Activated naive CD4-positive, alpha-beta T cell treated with anti-CD3 and anti-CD28 coated beads for 36 hours (primary cell): ENCODE measurements at regions not wholly inside any gene's neighbourhood (a gene's known extent, or its start where the extent isn't known, plus 50 kb on each side); places are given as distances from the start of the nearest gene placed in this dataset.

Experiments used
- CTCF ChIA-PET: fragments of 350-600 bp; sonication (Branson Sonifier 250); formaldehyde crosslinking; loops from one replicate; lab custom pipeline; 2021; ENCODE audit warnings: antibody characterized with exemption; lab: Charles Lee
- DNase-seq: peaks from one replicate; pipeline ENCODE4 v3.0.0-alpha.2; 2020
- H3K27ac Mint-ChIP-seq: one replicate; pipeline ENCODE4 v1.8.0; 2021; ENCODE audit warnings: mild to moderate bottlenecking, mixed read lengths
- H3K27me3 Mint-ChIP-seq: one replicate; pipeline ENCODE4 v1.8.0; 2021; ENCODE audit warnings: low read depth, mixed read lengths
- H3K36me3 Mint-ChIP-seq: one replicate; pipeline ENCODE4 v1.8.0; 2021; ENCODE audit warnings: low read depth, mixed read lengths
- H3K4me1 Mint-ChIP-seq: one replicate; pipeline ENCODE4 v1.8.0; 2021; ENCODE audit warnings: low read depth, mixed read lengths
- H3K4me3 Mint-ChIP-seq: one replicate; pipeline ENCODE4 v1.8.0; 2021; ENCODE audit warnings: mild to moderate bottlenecking, moderate library complexity, mixed read lengths
- H3K9me3 Mint-ChIP-seq: one replicate; pipeline ENCODE4 v1.8.0; 2021; ENCODE audit warnings: mixed read lengths
- intact Hi-C: fragments of 100-400 bp; cut with micrococcal nuclease; formaldehyde crosslinking; loops from one replicate; pipeline ENCODE4 v1.15.1; 2023

DNA sequence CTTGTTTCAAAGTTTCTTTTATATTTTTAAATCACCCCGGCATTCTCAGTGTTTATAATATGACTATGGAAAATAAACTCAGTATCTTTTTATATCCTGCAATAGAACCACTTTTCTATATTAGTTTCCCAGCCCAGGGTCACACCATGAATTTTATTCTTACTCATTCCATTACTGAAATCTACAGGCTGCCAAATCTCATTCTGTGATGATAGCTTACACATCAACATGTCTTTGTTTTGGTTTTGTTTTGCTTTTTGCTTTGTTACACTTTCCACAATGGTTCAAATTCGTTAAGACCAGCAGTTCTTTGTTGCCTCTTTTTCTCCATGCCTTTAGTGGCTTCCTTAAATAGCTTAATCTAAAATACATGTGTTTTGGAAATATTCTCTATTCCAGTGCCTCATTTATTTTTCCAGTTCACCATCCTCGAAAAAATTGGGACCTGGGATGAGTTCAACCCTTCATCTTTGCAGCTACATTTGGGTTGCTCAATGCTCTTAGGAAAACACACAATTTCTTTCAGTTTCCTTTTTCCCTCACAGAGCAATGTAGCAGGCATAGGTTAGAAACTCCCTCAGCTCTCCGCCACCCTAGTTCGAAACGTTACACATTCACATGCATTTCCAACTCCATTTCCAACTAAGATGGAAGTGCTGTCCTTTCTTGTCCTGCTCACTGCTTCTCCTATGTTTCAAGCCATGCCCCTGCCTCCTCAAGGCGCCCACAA, 1146.3 kb downstream of the MAT2B start:
- no peaks in the 10 kb centered on the region for H3K27me3 Mint-ChIP-seq
- intact Hi-C loops = no loop called here
- peaks cover 5% of the 10 kb centered on the region for H3K9me3 Mint-ChIP-seq
- no peak overlapping the region for H3K4me3 Mint-ChIP-seq
- no peak for DNase-seq
- no peaks in the 10 kb centered on the region for H3K36me3 Mint-ChIP-seq
- H3K27ac Mint-ChIP-seq = no peak overlapping the region
- H3K4me1 Mint-ChIP-seq = no peaks in the 10 kb centered on the region
- CTCF ChIA-PET = no interaction called here

DNA sequence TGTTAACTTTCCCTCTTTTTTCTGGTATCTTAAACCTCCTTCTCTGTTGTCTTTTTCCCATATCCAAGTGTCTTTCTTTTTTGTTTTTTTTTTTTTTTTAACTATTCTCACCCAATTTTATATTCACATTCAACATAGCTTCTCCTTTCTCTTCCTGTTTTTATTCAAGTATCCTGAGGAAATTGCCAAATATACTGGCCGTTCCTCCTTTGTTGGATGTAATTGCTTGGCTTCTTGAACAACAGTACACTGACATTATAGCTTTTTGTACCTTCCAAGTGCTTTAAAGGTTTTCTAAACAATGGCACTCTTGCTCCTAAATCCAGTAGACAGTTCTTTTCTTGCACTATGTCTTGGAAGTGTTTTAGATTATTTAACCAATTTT, 1146.8 kb downstream of the MAT2B start:
- Mint-ChIP-seq H3K9me3 (peaks cover 5% of the 10 kb centered on the region), H3K27ac (no peak overlapping the region), H3K27me3 (no peaks in the 10 kb centered on the region), H3K36me3 (no peaks in the 10 kb centered on the region), H3K4me1 (no peaks in the 10 kb centered on the region), H3K4me3 (no peak overlapping the region)
- DNase-seq = no peak
- CTCF ChIA-PET = no interaction called here
- intact Hi-C loops = no loop called here

DNA sequence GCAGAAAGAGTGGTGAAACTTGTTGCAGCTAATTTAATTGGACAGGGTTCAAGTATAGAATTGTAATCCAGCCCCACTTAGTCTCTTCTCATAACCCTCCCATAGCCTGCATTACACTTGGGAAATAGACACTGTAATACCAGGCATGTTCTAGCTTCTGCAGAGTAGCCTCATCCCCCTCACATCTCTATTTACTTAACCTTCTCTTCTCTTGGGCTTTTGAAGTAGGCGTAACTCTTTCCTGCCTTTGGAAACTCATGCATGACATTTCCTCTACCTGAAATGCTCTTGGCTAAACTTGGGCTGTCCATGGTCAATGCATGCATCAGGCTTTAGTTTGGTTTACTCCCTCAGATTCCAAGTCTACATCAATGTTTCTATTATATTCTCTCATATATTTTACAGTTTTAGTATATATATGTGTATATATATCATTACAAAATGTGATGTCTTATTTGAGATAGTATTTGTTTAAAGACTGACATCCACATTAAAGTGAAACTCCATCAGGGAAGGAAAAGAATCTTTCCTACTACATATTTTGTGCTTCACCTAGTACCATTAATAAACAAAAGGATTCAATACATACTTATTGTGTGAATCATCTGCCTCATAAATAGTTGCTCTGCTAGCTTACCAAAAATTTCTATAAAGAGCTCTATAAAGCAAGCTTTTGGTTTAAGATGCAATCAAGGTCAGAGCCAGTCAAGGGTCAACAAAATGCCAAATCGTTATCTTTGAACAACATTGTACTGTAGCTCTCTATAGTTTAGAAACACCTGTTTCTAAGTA, 1158.0 kb downstream of the MAT2B start:
- intact Hi-C loops = no loop called here
- no peak for DNase-seq
- no peak overlapping the region for H3K27ac Mint-ChIP-seq
- no peaks in the 10 kb centered on the region for H3K9me3 Mint-ChIP-seq
- CTCF ChIA-PET = no interaction called here
- H3K4me3 Mint-ChIP-seq = no peak overlapping the region
- H3K27me3 Mint-ChIP-seq = no peaks in the 10 kb centered on the region
- H3K4me1 Mint-ChIP-seq = no peaks in the 10 kb centered on the region
- H3K36me3 Mint-ChIP-seq = no peaks in the 10 kb centered on the region

DNA sequence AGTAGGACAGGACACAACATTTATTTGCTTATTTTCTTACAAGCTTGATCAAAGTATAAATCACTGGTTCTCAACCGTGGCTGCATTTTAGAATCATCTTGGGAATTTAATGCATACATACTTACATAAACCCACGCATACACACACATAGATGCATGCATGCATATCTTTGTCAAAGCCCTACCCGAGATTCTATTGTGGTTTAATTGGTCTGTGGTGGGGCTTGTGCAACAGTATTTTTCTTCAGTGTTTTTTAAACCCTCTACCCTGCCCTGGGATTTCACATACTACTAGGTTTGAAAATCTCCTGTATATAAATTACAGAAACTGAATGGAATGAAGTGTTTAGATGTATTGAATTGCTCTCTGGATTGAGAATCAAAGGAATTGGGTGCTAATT, 1166.2 kb downstream of the MAT2B start:
- intact Hi-C loops = loop anchor here (2.0 kb wide), 2 partner anchors 659 to 1105 kb away; no protein-coding TSS in a partner anchor
- DNase-seq = no peak
- H3K4me3 Mint-ChIP-seq = no peak overlapping the region
- no peak overlapping the region for H3K27ac Mint-ChIP-seq
- no peaks in the 10 kb centered on the region for H3K27me3 Mint-ChIP-seq
- no peaks in the 10 kb centered on the region for H3K4me1 Mint-ChIP-seq
- H3K9me3 Mint-ChIP-seq = no peaks in the 10 kb centered on the region
- H3K36me3 Mint-ChIP-seq = no peaks in the 10 kb centered on the region
- CTCF ChIA-PET = no interaction called here

DNA sequence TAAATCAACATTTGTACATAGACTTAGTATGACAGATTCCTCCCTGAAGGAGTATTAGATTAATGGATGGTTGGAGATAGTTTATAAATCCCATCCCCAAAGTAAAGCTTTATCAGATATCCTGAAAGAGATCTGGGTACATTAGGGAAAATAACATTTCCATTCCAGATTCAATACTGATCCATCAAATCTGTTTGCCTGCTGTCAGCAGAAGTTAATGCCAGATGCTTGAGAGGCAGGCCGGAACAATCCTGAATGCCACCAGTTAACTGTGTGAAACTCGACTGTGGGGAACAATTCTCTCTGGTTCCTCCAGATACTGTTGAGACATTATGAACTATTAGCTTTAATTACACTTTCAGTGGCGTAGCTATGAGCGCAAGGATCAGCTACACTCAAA, 1166.8 kb downstream of the MAT2B start:
- H3K9me3 Mint-ChIP-seq = no peaks in the 10 kb centered on the region
- CTCF ChIA-PET = no interaction called here
- DNase-seq = no peak
- no peak overlapping the region for H3K4me3 Mint-ChIP-seq
- no peaks in the 10 kb centered on the region for H3K27me3 Mint-ChIP-seq
- intact Hi-C loops = loop anchor here (2.0 kb wide), 2 partner anchors 659 to 1105 kb away; no protein-coding TSS in a partner anchor
- no peaks in the 10 kb centered on the region for H3K4me1 Mint-ChIP-seq
- no peaks in the 10 kb centered on the region for H3K36me3 Mint-ChIP-seq
- no peak overlapping the region for H3K27ac Mint-ChIP-seq

DNA sequence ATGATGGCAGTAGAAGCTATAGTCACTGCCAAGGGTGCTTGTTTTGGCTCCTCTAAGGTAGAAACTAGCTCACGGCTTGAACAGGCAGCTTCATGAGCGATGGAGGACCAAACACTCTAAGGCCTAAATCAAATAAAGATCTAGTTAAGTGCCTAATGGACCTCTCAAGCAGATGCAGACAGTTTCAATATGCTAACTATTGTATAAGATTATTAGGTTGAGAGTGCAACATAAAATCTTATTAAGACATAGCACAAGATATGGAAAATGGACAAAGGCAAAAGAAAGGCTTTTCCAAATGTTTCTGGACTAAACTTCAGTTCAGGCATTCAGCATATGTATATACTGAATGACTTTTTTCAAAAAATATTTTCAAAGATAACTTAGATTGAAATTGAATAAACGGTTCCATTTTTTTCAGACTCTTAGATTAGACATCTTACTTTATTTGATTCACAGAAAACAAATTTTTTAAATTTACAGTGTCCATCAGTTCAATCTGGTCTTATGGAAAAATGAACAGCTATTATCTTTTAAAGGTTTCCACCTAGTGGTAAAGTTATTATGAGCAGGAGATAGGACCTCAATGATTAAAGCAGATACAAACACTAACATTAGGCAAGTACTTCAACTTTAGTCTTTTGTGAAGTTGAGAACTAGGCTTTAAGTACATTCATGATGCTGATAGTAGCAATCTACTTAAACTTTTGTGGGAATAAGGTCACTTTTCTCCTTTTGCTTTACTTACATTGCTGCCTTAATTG, 1167.7 kb downstream of the MAT2B start:
- no peak for DNase-seq
- Mint-ChIP-seq H3K9me3 (no peaks in the 10 kb centered on the region), H3K36me3 (no peaks in the 10 kb centered on the region), H3K4me1 (no peaks in the 10 kb centered on the region), H3K27me3 (no peaks in the 10 kb centered on the region), H3K4me3 (no peak overlapping the region), H3K27ac (no peak overlapping the region)
- CTCF ChIA-PET = no interaction called here
- intact Hi-C loops = loop anchor here (2.0 kb wide), 2 partner anchors 660 to 1106 kb away; no protein-coding TSS in a partner anchor

DNA sequence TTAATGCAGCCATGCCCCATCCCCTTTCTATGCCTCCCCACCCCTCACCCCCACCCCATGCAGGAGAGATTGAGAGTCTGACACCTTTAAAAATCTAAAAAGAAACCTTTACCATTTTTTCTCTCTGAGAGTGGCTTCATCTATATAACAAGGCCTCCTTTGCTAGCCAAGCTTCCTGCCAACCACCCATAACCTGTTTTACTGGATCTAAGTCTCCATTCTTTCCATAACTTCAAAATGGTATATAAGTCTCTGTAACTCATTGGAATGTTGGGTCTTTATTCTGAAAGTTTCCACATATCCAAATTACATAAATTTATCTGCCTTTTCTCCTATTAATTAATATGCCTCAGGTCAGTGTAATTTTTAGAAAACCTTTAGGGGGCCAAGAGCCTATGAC, 1174.0 kb downstream of the MAT2B start:
- intact Hi-C loops = no loop called here
- CTCF ChIA-PET = no interaction called here
- no peaks in the 10 kb centered on the region for H3K4me1 Mint-ChIP-seq

DNA sequence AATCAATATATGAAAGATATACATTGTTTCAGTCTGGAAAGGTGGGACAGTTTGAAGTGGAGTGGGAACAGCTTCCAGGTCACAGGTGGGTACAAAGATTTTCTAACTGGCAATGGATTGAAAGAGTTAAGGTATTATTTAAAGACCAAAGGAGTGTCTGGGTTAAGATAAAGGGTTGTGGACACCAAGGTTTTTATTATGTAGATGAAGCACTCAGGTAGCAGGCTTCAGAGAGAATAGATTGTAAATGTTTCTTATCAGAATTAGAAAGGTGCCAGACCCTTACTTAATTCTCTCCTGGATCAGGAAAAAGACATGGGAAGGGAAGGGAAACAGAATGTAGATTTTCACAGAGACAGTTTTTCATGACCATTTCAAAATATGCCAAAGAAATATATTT, 1174.8 kb downstream of the MAT2B start:
- Mint-ChIP-seq H3K27me3 (no peaks in the 10 kb centered on the region), H3K27ac (no peak overlapping the region), H3K4me3 (no peak overlapping the region), H3K4me1 (no peaks in the 10 kb centered on the region), H3K36me3 (no peaks in the 10 kb centered on the region), H3K9me3 (peaks cover 2% of the 10 kb centered on the region)
- DNase-seq = no peak
- CTCF ChIA-PET = no interaction called here
- intact Hi-C loops = no loop called here

More for the DNA sequence above, 1174.0 kb downstream of the MAT2B start:
- Mint-ChIP-seq H3K9me3 (peaks cover 2% of the 10 kb centered on the region), H3K36me3 (no peaks in the 10 kb centered on the region), H3K27me3 (no peaks in the 10 kb centered on the region), H3K27ac (no peak overlapping the region), H3K4me3 (no peak overlapping the region)
- DNase-seq = no peak

DNA sequence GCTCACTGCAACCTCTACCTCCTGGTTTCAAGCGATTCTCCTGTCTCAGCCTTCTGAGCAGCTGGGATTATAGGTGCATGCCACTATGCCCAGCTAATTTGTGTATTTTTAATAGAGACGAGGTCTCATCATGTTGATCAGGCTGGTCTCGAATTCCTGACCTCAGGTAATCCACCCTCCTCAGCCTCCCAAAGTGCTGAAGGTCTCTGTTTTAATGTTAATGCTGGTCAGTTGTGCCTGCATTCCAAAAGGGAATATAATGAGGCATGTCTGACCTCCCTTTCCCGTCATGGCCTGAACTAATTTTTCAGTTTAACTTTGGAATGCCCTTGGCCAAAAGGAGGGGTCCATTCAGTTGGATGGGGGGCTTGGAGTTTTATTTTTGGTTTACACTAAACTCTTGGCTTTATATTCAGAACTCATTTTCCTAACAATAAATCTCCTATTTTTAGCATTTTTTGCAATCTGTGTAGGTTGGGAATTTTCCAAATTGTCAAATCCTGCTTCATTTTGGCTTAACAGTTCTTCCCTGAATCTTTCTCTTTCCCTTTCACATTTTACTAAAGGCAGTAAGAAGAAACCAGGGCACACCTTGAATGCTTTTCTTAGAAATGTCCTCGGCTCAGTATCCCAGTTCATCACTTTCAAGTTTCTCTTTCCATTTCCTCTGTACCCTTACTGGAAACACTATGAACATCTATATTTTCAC, 1175.5 kb downstream of the MAT2B start:
- intact Hi-C loops = no loop called here
- Mint-ChIP-seq H3K9me3 (peaks cover 2% of the 10 kb centered on the region), H3K36me3 (no peaks in the 10 kb centered on the region), H3K4me3 (no peak overlapping the region), H3K4me1 (no peaks in the 10 kb centered on the region), H3K27me3 (no peaks in the 10 kb centered on the region), H3K27ac (no peak overlapping the region)
- CTCF ChIA-PET = no interaction called here
- no peak for DNase-seq

DNA sequence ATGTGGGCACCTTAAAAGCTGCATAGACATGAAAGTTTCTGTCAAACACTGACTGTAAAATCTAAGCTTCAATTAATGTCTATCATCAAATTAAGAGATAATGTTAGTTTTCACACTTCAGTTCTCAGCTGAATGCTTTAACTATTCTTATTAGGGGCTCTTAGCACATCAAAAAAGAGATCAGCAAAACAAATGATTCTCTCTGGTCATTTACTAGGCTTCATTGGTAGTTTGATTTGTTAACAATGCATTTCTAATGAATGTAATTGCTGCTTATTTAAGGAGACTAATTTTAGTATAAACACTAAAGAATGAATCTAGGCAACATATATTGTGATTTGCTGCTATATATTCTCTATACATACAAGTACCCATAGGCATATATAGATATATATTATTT, 1182.0 kb downstream of the MAT2B start:
- CTCF ChIA-PET = no interaction called here
- no peaks in the 10 kb centered on the region for H3K27me3 Mint-ChIP-seq
- no peaks in the 10 kb centered on the region for H3K36me3 Mint-ChIP-seq
- no peaks in the 10 kb centered on the region for H3K4me1 Mint-ChIP-seq
- no peak overlapping the region for H3K4me3 Mint-ChIP-seq
- no peak for DNase-seq
- H3K9me3 Mint-ChIP-seq = peaks cover 2% of the 10 kb centered on the region
- no peak overlapping the region for H3K27ac Mint-ChIP-seq
- intact Hi-C loops = no loop called here

DNA sequence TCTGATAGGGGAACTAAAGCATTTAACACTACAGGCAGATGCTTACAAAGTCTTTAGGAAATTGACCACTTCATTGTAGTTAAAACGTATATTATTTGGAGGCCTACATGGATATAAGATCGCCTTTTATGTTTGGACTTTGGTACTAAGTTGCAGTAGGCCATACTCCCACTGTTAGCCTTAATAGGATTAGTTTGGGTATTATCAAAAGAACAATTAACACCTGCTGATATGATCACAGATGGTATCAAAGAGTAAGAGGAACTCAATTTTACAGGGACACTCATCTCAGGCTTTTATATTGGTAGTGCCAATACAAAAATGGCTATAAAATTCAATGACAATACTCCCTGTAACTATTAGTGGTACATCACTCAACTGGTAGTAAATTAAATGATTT, 1183.0 kb downstream of the MAT2B start:
- Mint-ChIP-seq H3K4me3 (no peak overlapping the region), H3K27me3 (no peaks in the 10 kb centered on the region), H3K9me3 (no peaks in the 10 kb centered on the region), H3K36me3 (no peaks in the 10 kb centered on the region), H3K27ac (no peak overlapping the region), H3K4me1 (no peaks in the 10 kb centered on the region)
- intact Hi-C loops = no loop called here
- CTCF ChIA-PET = no interaction called here
- no peak for DNase-seq

DNA sequence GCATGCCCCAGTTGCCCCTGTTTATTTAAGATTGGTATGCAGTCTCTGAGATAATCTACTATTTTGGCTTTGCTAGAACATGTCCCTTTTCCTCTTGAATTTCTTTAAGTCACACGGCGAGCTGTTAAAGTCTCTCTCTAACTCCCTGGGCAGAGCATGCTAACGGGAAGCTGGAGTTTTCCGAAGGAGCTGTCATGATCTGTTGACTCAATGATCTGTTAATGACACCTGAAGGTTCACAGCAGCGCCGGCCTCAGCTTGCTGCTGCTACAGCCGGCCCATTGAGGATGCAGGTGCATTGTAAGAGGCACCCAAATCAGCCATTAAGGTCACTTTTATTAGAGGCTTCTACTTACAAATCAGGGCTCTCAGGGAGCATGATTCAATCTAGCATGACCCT, 1203.4 kb downstream of the MAT2B start:
- CTCF ChIA-PET = no interaction called here
- intact Hi-C loops = no loop called here
- H3K36me3 Mint-ChIP-seq = no peaks in the 10 kb centered on the region

More for the DNA sequence above, 1203.4 kb downstream of the MAT2B start:
- no peak for DNase-seq
- Mint-ChIP-seq H3K4me1 (no peaks in the 10 kb centered on the region), H3K27me3 (no peaks in the 10 kb centered on the region), H3K9me3 (no peaks in the 10 kb centered on the region), H3K27ac (no peak overlapping the region), H3K4me3 (no peak overlapping the region)
